Right atrium auricular region (tissue), 2 donors: ENCODE measurements at regions not wholly inside any gene's neighbourhood (a gene's known extent, or its start where the extent isn't known, plus 50 kb on each side); places are given as distances from the start of the nearest gene placed in this dataset.

ENCODE experiments used
- DNase-seq: peaks from one replicate; pipeline ENCODE4 v3.0.0-alpha.2; 2019; ENCODE audit warnings: low spot score
- H3K27ac ChIP-seq, 2 donors: fragments of 200-600 bp; sonication (generic); 1 replicate in 1 of 2; 2 replicates in 1 of 2; pipeline ENCODE4 v1.5.1; 2016 to 2019
- H3K27me3 ChIP-seq, 2 donors: fragments of 200-600 bp; sonication (generic); one replicate each; pipeline versions ENCODE4 v1.5.1 to v1.6.0; 2017 to 2019
- H3K36me3 ChIP-seq: fragments of 200-600 bp; sonication (generic); one replicate; pipeline ENCODE4 v1.5.1; 2016
- H3K4me1 ChIP-seq, 2 donors: fragments of 200-600 bp; sonication (generic); one replicate each; pipeline versions ENCODE4 v1.5.1 to v1.6.0; 2017 to 2019
- H3K4me3 ChIP-seq, 2 donors: fragments of 200-600 bp; sonication (generic); 1 replicate in 1 of 2; 2 replicates in 1 of 2; pipeline ENCODE4 v1.5.1; 2017 to 2019; ENCODE audit warnings: mild to moderate bottlenecking in 1 of 2, moderate library complexity in 1 of 2
- H3K9me3 ChIP-seq, 2 donors: fragments of 200-600 bp; sonication (generic); one replicate each; pipeline ENCODE4 v1.5.1; 2019
- CTCF ChIP-seq, 2 donors: fragments of 200-600 bp; sonication (generic); IDR thresholded peaks; one replicate each; pipeline ENCODE4 v1.5.1; 2019; ENCODE audit warnings: antibody characterized with exemption in 2 of 2

- Histone ChIP-seq H3K27me3 (no peaks in the 10 kb centered on the region), H3K36me3 (no peaks in the 10 kb centered on the region), H3K4me3 (no peak overlapping the region), H3K27ac (no peak overlapping the region), H3K9me3 (no peaks in the 10 kb centered on the region), H3K4me1 (no peaks in the 10 kb centered on the region)
- no peak for DNase-seq
- TF ChIP-seq CTCF (IDR thresholded peaks at IDR 0.05): no peak
These were observed 94.2 kb upstream of the CBLN2 start for GRCh38 chr18:72638376-72638775.

GRCh38 chr18:72637721-72638120, 93.6 kb upstream of the CBLN2 start:
- Histone ChIP-seq H3K27ac (no peak overlapping the region), H3K4me3 (no peak overlapping the region), H3K27me3 (no peaks in the 10 kb centered on the region), H3K9me3 (no peaks in the 10 kb centered on the region), H3K4me1 (no peaks in the 10 kb centered on the region), H3K36me3 (no peaks in the 10 kb centered on the region)
- no peak for TF ChIP-seq CTCF (IDR thresholded peaks at IDR 0.05)
- DNase-seq: no peak

- DNase-seq: no peak
- no peak overlapping the region for H3K4me3 ChIP-seq
- H3K4me1 ChIP-seq: no peaks in the 10 kb centered on the region
- no peak for TF ChIP-seq CTCF (IDR thresholded peaks at IDR 0.05)
- no peaks in the 10 kb centered on the region for H3K27me3 ChIP-seq
- H3K27ac ChIP-seq: no peak overlapping the region
- H3K36me3 ChIP-seq: no peaks in the 10 kb centered on the region
- no peaks in the 10 kb centered on the region for H3K9me3 ChIP-seq
These were observed 93.2 kb upstream of the CBLN2 start for GRCh38 chr18:72637299-72637698.

- Histone ChIP-seq H3K4me1 (no peaks in the 10 kb centered on the region), H3K27ac (no peak overlapping the region), H3K36me3 (no peaks in the 10 kb centered on the region), H3K27me3 (no peaks in the 10 kb centered on the region), H3K9me3 (no peaks in the 10 kb centered on the region), H3K4me3 (no peak overlapping the region)
- DNase-seq: no peak
- TF ChIP-seq CTCF (IDR thresholded peaks at IDR 0.05): no peak
These were observed 92.5 kb upstream of the CBLN2 start for GRCh38 chr18:72636611-72637010.

GRCh38 chr18:72634500-72634899, 90.4 kb upstream of the CBLN2 start:
- TF ChIP-seq CTCF (IDR thresholded peaks at IDR 0.05): no peak
- Histone ChIP-seq H3K27me3 (no peaks in the 10 kb centered on the region), H3K9me3 (no peaks in the 10 kb centered on the region), H3K36me3 (no peaks in the 10 kb centered on the region), H3K4me3 (no peak overlapping the region), H3K27ac (no peak overlapping the region), H3K4me1 (no peaks in the 10 kb centered on the region)
- no peak for DNase-seq

GRCh38 chr18:72630991-72631390, 86.8 kb upstream of the CBLN2 start:
- Histone ChIP-seq H3K4me1 (no peaks in the 10 kb centered on the region), H3K27ac (no peak overlapping the region), H3K4me3 (no peak overlapping the region), H3K27me3 (no peaks in the 10 kb centered on the region), H3K9me3 (no peaks in the 10 kb centered on the region), H3K36me3 (no peaks in the 10 kb centered on the region)
- TF ChIP-seq CTCF (IDR thresholded peaks at IDR 0.05): no peak
- DNase-seq: no peak
